ENCODE measurements at regions not wholly inside any gene's neighbourhood (a gene's known extent, or its start where the extent isn't known, plus 50 kb on each side); places are given as distances from the start of the nearest gene placed in this dataset.
"Not testable (repeated sequence)": the region's sequence is repeated elsewhere in the genome, so short reads cannot be mapped to it uniquely, and the experiment has no call there.

GRCh38 chr21:9024006-9024767 lies 1497.2 kb upstream of the TPTE start:
- not testable (repeated sequence) for H3K27ac Mint-ChIP-seq; DNase-seq; H3K4me3 Mint-ChIP-seq; H3K36me3 Mint-ChIP-seq; H3K4me1 Mint-ChIP-seq; H3K27me3 Mint-ChIP-seq (ENCODE audit: low read depth in 3 of 3)
- peaks cover 0 to 54% (median 5%) of the 10 kb centered on the region in 6 donors for H3K9me3 Mint-ChIP-seq

- not testable (repeated sequence) for H3K27me3 Mint-ChIP-seq (ENCODE audit: low read depth in 3 of 3); H3K4me3 Mint-ChIP-seq
- peaks cover 0 to 51% (median 6%) of the 10 kb centered on the region in 6 donors for H3K9me3 Mint-ChIP-seq
These were observed 1494.5 kb upstream of the TPTE start for GRCh38 chr21:9026729-9027416.

GRCh38 chr21:9027417-9027800 lies 1494.0 kb upstream of the TPTE start:
- not testable (repeated sequence) for H3K27me3 Mint-ChIP-seq (ENCODE audit: low read depth in 3 of 3); DNase-seq; H3K36me3 Mint-ChIP-seq; H3K4me1 Mint-ChIP-seq; H3K27ac Mint-ChIP-seq; H3K4me3 Mint-ChIP-seq
- H3K9me3 Mint-ChIP-seq = peaks cover 0 to 51% (median 6%) of the 10 kb centered on the region in 6 donors

More at GRCh38 chr21:9026729-9027416, 1494.5 kb upstream of the TPTE start:
- not testable (repeated sequence) for DNase-seq, H3K36me3 Mint-ChIP-seq, H3K27ac Mint-ChIP-seq, H3K4me1 Mint-ChIP-seq

DNA sequence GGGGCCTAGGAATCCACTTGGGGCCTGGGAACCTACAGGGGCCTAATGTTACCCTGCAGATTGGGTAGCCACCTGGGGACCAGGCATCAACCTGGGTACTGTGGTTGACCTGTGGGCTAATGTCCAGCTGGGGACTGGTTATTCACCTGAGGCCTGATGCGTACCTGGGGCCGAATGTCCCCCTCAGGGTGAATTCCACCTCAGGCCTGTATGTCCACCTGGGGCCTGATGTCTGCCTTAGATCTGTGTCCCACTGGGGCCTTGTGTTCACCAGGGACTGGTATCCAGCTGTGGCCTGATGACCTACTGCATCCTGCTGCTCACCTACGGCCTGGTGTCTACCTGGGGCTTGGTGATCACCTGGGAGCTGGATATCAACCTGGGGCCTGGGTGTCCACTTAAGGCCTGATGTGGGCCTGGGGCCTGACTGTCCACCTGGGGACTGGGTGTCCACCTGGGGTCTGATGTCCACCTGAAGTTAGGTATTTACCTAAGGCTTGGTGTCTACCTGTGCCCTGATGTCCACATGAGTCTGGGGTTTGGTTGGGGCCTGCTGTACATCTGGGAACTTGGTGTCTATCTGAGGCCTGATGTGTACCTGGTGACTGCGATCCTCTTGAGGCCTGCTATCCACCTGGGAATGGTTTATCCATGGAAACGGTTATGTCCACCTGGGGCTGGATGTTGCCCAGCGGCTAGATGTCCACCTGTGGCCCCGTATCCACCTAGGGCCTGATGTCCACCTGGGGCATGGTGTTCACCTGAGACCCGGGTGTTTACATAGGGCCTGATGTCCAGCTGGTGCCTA lies 1492.6 kb upstream of the TPTE start:
- not testable (repeated sequence) for H3K27ac Mint-ChIP-seq; H3K27me3 Mint-ChIP-seq (ENCODE audit: low read depth in 3 of 3); H3K4me3 Mint-ChIP-seq; H3K36me3 Mint-ChIP-seq; DNase-seq; H3K4me1 Mint-ChIP-seq
- peaks cover 0 to 56% (median 9%) of the 10 kb centered on the region in 6 donors for H3K9me3 Mint-ChIP-seq

- not testable (repeated sequence) for H3K27ac Mint-ChIP-seq; H3K4me3 Mint-ChIP-seq; H3K27me3 Mint-ChIP-seq (ENCODE audit: low read depth in 3 of 3); H3K36me3 Mint-ChIP-seq; DNase-seq; H3K4me1 Mint-ChIP-seq
- H3K9me3 Mint-ChIP-seq = peaks cover 0 to 52% (median 9%) of the 10 kb centered on the region in 6 donors
These were observed 1491.2 kb upstream of the TPTE start for GRCh38 chr21:9030141-9030665.

GRCh38 chr21:9031482-9032374 lies 1489.7 kb upstream of the TPTE start:
- H3K9me3 Mint-ChIP-seq = peaks cover 0 to 47% (median 9%) of the 10 kb centered on the region in 6 donors
- H3K4me1 Mint-ChIP-seq; H3K36me3 Mint-ChIP-seq; H3K27me3 Mint-ChIP-seq (ENCODE audit: low read depth in 3 of 3); H3K27ac Mint-ChIP-seq; DNase-seq; H3K4me3 Mint-ChIP-seq: not testable (repeated sequence)

DNA sequence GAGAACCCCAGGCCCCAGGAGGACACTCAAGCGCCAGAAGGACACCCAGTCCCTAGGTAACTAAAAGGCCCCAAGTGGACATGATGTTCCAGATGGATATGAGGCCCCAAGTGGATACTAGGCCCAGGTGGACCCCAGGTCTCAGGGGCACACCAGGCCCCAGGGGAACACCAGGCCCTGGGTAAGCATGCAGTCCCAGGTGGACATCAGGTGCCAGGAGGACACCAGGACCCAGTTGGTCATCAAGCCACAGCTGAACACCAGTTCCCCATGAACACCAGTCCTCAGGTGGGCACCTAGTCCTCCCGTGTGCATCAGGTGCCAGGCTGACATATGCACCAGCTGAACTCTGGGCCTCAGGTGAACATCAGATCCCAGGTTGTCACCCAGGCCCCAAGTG lies 1488.8 kb upstream of the TPTE start:
- H3K4me1 Mint-ChIP-seq; H3K4me3 Mint-ChIP-seq; DNase-seq; H3K36me3 Mint-ChIP-seq; H3K27me3 Mint-ChIP-seq (ENCODE audit: low read depth in 3 of 3); H3K27ac Mint-ChIP-seq: not testable (repeated sequence)
- H3K9me3 Mint-ChIP-seq = peaks cover 0 to 48% (median 9%) of the 10 kb centered on the region in 6 donors

GRCh38 chr21:9033295-9033694 lies 1488.1 kb upstream of the TPTE start:
- not testable (repeated sequence) for H3K27ac Mint-ChIP-seq; H3K36me3 Mint-ChIP-seq; H3K4me1 Mint-ChIP-seq; H3K4me3 Mint-ChIP-seq; H3K27me3 Mint-ChIP-seq (ENCODE audit: low read depth in 3 of 3); DNase-seq
- H3K9me3 Mint-ChIP-seq = peaks cover 0 to 43% (median 7%) of the 10 kb centered on the region in 6 donors

- peaks cover 0 to 35% (median 7%) of the 10 kb centered on the region in 6 donors for H3K9me3 Mint-ChIP-seq
- not testable (repeated sequence) for H3K36me3 Mint-ChIP-seq; H3K27me3 Mint-ChIP-seq (ENCODE audit: low read depth in 3 of 3); H3K27ac Mint-ChIP-seq; DNase-seq; H3K4me3 Mint-ChIP-seq; H3K4me1 Mint-ChIP-seq
These were observed 1486.7 kb upstream of the TPTE start for GRCh38 chr21:9034491-9035200.

DNA sequence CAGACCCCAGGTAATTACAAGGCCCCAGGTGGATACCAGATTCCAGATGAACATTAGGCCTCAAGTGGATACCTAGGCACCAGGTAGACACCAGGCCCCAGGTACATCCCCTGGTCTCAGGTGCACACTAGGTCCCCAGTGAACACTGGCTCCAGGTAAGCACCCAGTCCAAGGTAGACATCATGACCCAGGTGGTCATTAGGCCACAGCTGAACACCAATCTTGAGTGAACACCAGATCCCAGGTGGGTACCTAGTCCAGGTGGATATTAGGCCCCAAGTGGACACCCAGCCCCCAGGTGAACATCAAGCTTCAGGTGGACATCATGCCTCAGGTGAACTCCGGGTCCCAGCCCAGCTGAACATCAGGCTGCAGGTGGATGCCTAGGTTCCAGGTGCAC lies 1486.2 kb upstream of the TPTE start:
- H3K4me1 Mint-ChIP-seq; H3K4me3 Mint-ChIP-seq; H3K27me3 Mint-ChIP-seq (ENCODE audit: low read depth in 3 of 3); DNase-seq; H3K36me3 Mint-ChIP-seq; H3K27ac Mint-ChIP-seq: not testable (repeated sequence)
- H3K9me3 Mint-ChIP-seq = peaks cover 0 to 35% (median 9%) of the 10 kb centered on the region in 6 donors

- DNase-seq; H3K4me1 Mint-ChIP-seq; H3K4me3 Mint-ChIP-seq; H3K27me3 Mint-ChIP-seq (ENCODE audit: low read depth in 3 of 3); H3K36me3 Mint-ChIP-seq; H3K27ac Mint-ChIP-seq: not testable (repeated sequence)
- H3K9me3 Mint-ChIP-seq = peaks cover 0 to 36% (median 11%) of the 10 kb centered on the region in 6 donors
These were observed 1485.4 kb upstream of the TPTE start for GRCh38 chr21:9035970-9036369.

- H3K27ac Mint-ChIP-seq; H3K4me3 Mint-ChIP-seq; DNase-seq; H3K27me3 Mint-ChIP-seq (ENCODE audit: low read depth in 3 of 3); H3K36me3 Mint-ChIP-seq; H3K4me1 Mint-ChIP-seq: not testable (repeated sequence)
- peaks cover 0 to 32% (median 10%) of the 10 kb centered on the region in 6 donors for H3K9me3 Mint-ChIP-seq
These were observed 1484.3 kb upstream of the TPTE start for GRCh38 chr21:9036966-9037587.

All from immature natural killer cell (primary cell).